NCI-H146 treated with DMSO at 0.1 percent for 48 hours (cell line): ENCODE measurements at regions not wholly inside any gene's neighbourhood (a gene's known extent, or its start where the extent isn't known, plus 50 kb on each side); places are given as distances from the start of the nearest gene placed in this dataset.
A peak's percentile ranks its signal among the peaks of the same experiment; 100 is the strongest.

Experiments
- DNase-seq: peaks from one replicate; lab custom pipeline; 2025; ENCODE audit not compliant: unreplicated experiment; lab: John Stamatoyannopoulos, UW

DNA sequence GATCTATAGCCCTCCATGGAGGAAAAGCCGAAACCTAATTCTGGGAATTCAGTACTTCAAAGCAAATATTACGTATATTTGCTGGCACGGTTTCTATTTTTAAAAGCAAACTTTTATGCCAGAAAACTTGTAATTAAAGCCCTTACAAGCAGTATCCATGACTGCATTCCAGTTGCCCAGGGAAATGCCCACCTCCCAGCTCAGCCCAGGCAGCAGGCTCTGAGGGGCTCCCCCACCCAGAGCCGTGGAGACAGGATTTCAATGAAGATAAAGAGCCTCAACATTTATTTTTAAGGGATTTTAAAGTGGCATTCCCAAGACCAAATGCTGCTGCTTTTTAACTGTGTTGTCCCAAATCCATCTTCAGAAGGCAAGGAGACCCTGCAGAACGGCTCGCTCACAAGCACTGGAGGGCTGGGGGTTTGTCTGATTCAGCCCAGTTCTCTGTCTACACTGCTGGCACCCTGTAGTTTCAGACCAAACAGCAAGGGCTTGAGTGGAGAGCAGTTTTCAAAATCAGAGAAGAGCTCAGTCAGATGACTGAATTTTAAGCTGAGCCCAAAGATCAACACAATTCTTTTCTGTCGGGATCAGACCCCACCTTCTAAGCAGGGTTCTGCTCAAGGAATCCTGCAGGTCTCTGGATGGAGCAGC is 105.1 kb downstream of the KCNF1 start:
- no peak for DNase-seq

DNA sequence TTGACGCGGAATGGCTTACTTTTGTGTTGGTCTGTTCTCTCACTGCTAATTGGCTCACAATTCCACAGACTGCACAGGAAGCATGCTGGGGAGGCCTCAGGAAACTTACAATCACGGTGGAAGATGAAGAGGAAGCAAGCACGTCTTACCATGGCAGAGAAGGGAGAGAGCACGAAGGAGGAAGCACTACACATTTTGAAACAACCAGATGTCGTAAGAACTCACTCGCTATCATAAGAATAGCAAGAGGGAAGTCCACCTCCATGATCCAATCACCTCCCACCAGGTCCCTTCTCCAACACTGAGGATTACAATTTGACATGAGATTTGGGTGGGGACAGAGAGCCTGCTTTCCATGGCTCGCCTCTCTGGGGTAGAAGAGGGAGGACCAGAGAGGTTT is 106.2 kb downstream of the KCNF1 start:
- DNase-seq = no peak

DNA sequence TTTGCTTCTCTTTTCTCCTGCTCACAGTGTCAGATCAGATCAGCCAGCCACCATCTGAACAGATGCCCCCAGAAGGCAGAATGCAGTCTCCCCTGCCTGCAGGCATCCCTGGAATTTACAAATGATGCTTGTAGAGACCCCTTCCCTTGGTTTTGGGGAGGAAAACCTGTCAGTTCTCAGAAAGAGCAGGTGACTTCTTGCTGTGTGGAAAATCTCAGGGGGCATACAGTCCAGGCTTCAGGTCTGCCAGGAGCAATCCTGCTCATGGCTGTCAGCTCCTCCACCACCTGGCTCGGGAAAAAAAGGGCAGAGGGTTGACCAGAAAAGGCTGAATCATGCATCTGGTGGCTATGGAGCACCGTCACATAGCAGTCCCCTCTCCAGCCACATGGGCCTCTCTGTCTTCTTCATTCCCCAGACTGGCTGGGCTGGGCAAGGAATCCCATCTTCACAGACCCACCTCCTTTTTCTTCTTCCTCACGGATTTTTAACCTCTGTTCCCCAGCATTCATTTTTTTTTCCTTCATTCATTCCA is 107.0 kb downstream of the KCNF1 start:
- no peak for DNase-seq

DNA sequence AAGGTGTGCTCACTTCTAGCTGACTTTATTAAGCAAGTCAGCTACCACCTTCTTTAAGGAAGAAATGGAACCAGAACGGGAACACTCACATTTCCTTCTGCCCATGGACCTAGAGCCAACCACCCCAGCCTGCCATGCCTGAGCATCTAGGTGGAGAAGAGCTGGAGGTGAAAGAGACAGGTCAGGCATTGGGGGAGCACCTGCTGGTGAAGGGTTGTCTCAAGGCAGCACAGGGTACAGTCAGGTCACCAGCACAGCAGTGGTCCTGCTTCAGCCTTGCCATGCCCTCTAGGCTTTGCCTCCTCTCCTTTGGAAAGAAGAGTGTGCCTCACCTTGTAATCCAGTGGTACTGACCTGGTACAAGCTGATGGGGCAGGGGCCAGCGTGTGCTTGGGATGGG is 107.9 kb downstream of the KCNF1 start:
- DNase-seq = no peak

DNA sequence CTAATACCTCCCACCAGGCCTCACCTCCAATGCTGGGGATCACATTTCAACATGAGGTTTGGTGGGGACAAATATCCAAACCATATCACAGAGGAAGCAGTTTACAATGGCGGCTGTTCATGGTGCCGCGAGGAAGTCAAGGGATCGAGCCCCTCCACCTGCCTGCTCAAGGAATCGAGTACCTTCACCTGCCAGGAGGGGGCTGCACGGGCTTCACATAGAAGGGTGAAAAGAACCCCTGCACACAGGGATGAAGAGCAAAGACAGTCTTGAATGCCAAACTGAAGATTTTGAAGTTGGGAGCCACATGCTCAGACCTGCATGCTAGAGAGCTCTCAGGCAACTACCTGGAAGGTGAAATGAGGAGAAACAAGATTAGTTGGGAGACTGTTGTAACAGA is 110.3 kb downstream of the KCNF1 start:
- DNase-seq = no peak

DNA sequence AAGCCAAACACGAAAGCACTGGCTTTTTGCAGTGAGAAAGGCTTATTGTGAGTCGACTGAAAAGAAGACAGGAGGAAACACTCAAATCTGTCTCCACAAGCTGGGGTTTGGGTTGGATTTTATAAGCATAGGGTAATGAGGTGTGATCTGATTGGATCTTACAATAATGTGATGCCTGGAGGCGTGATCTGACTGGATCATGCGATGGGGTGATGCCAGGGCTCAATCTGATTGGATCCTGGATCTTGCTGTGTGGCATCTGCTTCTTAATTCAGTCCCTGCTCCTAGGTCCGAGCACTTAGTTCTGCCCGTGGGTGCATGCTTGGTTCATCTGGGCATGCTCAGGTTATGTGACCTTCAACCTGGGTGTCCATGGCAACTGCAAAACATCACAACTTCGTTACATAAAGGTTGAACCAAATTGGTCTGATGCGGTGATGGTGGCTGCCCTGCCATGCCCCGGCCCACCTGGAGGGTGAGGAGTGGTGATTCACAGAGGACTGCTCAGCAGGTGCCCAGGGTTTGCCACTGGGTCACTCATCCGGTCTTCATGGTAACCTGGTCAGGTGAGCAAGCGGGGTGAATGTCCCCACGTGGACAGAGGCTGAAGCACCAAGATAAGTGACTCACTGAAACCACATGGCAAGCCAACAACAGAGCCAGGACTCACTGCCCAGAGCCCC is 111.0 kb downstream of the KCNF1 start:
- peak; percentile 57 for DNase-seq

DNA sequence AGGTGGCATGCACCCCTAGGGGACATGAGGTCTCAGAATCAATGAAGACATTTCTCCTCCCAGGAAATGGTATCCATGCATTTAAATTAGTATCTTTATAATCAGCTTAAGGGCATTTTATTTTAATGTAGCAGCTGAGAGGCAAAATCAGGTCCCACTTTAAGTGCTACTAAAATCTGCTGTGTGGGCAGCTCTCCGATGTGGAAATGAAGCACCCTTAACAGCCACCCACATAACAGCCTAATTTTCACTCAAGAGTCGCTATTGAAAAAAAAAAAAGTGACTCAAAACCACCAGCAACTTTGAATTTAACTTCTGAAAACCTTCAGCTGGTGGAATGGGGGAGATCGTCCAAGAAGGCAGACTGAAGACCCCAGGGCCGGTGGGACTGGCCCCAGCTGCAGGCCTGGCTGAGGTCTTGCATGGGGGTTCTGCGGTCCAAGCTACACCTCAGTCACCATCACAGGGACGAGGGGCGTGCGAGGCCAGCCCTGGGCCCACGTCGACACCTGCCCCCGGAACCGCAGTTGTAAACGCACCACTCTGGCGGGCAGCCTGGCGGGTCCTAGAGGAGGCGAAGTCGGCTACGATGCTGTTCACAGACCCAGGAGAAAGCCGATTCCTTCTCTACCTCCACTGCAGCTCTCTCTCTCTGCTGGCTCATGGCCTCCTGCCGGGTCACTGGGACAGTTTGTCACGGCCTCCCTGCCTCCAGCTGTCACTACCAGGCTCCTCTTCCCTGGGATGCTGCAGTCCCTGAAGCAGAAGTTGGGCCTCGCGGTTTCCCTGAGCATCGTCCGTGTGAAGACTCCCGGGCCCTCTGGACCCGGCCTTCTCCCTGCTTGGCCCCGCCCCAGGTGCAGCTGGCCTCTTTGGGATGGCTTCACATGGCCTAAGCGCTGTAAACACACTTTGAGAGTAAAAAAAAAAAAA is 111.9 kb downstream of the KCNF1 start:
- DNase-seq = no peak

DNA sequence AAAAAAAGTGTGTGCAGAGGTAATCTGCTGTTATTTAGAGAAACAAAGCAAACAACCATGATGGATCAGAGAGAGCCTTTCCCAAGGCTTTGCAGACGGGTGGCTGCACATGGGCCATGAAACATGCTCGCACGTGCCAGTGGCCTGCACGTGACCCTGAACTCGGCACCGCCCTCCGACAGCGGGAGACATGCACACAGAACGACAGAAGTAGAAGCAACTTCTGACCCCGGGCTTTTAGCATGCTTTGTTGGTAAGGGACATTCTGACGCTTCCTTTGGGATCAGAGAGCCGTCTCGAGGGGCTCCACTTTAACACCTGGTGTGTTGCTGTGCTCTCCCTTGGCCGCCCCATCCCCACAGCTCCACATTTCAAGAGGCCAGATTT is 112.5 kb downstream of the KCNF1 start:
- no peak for DNase-seq

DNA sequence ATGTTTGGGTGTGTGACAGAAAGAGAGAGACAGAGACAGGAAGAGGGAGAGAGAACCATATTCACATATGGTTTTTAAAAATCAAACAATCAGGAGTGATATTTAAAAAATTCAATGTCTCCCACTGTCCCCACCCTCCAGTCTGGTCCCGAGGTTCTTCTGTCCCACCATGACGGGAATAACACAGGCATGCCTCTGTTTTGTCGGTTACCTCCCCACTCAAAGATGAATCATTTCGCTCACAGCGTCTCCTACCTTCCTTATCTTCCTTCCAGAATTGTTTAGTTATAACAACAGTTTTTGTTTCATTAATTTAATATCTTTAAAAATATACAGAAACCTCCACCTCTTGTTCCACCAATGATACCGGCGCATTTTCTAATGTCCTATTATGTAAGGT is 113.0 kb downstream of the KCNF1 start:
- DNase-seq = no peak

DNA sequence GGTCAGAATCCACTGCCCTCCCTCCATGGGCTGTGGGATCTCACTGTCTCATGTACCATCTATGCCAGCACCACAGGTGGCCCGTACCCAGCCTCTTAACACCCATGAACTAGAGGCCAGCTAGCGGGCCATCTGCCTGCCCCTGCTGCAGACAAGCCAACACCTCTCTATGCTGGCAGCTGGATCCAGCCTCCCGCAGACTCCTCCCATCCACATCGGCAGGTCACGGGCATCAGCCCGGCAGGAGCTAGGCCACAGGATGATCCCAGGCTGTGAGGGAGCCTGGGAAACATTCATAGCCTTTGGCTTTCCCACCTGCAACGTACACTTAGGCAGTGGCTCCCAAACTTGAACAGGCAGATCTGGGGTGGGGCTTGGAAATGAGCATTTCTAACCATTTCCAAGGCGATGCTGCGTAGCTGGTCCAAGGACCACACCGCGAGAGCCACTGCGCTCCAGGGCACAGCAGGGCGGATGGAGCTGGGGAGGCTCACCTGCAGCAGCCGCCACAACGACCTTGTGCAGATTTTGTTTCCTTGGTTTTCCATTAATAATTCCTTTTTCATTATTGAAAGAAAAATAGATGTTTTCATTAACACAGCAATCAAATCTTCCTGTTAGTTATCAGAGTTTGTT is 114.7 kb downstream of the KCNF1 start:
- DNase-seq = peak; percentile 45

DNA sequence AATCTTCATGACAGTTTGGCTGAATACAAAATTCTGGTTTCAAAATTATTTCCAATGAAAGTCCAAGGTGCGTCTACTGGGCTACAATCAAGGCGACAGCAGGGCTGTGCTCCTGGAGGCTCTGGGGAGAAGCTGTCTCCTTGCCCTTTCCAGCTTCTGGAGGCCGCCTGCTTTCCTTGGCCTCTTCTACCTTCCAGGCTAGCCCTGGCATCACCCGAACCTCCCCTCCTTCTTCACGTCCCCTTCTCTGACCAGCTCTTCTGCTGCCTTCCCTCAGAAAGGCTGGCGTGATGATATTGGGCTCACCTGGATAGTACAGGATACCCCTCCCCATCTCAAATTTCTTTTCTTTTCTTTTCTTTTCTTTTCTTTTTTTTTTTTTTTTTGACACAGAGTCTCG is 115.5 kb downstream of the KCNF1 start:
- DNase-seq = no peak

DNA sequence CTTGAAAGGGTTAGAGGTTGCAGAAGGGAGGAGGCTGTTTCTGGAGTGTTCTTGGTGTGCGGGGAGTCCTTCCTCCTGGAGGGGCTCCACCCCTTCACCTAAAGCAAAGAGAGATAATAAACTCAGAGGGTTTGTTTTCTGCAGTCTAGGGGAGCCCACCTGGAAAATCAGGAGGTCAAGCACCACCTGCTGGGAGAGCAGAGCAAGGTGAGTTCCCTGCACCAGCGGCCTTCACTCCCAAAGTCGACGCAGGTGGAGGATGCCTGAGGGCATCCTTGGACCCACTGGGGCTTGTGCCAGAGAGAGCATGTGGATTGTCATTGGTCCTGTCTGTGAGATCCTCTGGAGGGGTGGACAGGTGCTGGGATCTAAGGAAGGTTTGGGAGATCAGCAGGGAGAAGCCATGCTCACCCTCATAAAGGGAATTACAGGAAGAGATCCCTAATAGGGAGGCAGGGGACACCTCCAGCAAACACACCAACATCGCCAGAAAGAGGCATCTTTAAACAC is 116.7 kb downstream of the KCNF1 start:
- DNase-seq = no peak

DNA sequence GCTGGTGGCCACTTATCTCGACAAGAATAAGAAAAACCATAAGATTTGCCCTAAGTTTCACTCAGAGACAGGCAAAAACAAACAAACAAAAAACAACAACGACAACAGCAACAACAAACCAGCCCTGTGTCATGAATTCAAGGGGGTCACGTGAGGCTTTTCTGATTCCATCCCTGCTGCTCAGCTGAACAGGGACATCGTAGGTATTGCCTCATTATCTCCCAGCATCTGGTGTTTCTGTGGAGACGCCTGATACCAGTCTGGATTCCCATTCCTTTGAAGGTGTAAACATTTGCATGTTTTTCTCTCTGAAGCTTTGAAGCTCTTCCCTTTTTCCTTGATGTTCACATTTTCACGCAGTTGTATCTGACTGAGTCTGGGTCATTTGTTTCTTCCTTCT is 117.4 kb downstream of the KCNF1 start:
- DNase-seq = no peak

DNA sequence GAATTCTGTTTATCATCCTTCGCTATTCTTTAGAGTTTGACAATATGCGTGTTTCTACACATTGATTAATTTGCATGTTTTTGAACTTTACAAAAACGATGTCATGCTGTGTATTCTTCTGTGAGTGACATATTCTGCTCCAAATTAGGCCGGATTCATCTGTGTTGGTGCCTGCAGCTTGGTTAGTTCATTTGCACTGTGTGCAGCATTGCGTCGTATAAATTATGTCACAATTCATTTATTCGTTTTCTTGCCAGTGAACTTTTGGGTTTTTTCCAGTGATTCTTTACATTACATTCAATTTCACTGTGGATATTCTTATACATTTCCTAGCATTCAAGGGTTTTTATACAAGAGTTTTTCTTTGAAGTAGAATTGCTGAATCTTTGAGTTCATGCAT is 118.3 kb downstream of the KCNF1 start:
- DNase-seq = no peak

DNA sequence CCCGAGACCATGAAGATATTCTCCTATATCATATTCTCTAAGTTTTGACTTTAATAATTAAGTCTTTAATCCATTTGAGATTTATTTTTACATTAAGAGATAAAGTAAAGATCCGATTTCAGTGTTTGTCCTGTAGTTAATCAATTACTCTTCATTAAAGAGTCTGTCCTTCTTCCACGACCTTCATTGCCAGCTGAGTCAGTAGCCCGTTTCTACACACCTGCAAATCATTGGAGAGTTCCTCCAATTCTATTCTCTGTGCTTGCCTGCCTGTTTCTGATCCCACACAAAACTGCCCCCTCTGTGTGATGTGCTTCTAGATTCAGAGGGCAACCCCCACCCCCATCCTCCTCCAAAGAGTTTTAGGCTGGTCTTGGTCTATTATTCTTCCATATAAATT is 119.2 kb downstream of the KCNF1 start:
- no peak for DNase-seq

DNA sequence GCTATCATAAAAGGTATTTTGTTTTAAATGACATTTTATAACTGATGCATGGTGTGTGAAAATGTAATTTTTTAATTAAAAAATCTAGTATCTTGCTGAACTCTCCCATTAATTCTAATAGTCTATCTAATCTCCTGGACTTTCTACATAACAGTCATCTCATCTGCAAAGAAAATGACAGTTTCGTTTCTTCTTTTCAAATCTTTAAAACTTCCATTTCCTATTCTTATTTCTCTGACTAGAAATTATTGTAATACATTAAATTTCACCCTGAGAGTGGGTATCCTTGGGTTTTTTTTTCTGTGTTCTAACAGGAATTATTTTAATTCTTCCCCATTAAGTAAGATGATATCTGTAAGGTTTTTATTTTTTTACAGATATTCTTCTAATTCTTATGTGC is 120.1 kb downstream of the KCNF1 start:
- no peak for DNase-seq

DNA sequence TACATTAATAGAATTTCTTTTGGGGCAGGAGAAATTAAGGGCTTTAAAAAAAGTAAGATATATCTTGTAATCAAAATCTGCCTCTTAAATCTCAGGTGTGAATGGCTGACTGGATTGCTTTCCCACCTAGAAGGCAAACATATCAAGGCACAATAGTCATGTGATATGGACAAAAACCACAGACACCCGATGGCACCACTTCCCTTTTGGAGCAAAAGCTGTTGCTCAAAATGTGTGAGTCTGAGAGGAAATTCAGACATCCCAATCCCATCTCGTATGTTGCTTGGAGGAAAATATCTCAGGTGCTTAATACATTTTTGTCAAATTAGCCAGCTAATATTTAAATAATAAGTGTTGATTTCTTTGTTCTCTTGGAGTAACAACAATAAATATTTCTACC is 120.7 kb downstream of the KCNF1 start:
- no peak for DNase-seq

DNA sequence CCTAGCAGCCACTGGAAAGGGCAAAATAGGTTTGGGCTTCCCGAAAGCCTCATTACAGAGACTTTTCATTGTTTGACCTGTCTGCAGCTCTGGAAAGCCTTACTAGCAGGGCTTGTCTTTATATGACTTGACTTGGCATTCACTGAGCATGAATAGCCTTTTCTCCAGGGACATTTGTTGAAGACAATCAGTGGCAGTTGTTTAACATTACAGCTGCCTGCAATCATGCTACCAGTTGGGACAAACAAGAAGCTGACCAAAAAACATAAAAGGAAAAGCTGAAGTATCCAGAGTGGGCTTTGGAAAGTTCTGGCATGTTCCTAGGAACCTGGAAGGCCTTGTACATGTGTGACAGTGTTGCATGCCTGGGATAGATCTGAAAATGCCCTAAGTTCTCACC is 121.4 kb downstream of the KCNF1 start:
- no peak for DNase-seq

DNA sequence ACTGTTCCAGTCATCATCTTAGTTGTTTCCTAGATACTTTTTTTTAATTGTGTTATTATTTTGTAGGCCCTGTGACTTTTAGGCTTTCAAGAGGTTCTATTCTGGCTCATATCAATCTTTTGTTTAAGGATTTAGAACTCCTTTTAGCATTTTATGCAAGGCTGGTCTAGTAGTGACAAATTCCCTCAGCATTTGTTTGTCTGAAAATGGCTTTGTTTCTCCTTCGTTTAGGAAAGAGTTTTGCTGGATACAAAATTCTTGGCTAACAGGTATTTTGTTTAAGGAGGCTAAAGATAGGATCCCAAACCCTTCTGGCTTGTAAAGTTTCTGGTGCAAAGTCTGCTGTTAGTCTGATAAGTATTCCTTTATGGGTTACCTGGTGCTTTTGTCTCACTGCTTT is 116.6 kb upstream of the SLC66A3 start:
- DNase-seq = no peak

DNA sequence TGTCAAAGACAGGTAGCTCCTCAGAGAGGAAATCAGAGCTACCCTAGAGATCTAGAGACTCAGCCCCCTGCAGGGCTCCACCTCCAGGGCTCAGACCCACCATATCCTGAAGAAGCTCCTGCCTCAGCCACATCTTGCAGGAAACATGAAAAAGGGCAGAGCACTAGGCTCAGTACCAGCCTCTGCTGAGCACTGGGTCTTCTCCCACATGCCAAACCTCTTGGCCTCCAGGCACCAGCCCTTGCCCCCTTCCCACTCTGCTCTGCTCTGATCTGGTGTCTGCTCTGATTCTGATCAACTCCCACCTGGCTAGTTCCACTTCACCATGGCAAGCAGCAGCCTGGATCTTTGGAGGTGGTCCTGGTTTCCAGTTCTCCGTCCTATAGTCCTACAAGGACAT is 114.3 kb upstream of the SLC66A3 start:
- DNase-seq = no peak

DNA sequence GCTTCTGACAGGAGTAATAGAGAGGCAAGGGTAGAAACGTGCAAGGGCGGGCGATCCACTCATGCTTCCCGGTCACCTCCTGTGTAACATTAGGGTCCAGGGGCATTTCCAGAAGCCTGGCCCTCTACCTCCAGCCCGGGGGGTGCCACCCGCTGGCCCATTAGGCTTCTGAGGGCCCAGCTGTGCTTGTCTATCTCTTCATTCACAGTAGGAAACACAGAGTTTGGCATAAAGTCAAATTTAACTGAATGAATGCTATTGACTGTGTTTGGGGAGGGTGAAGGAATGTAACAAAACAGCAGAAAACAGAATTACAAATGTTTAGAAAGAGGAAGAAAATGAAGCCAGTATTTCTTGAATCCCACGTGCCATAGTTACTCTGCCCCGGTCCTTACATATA is 112.4 kb upstream of the SLC66A3 start:
- no peak for DNase-seq
